K562 (cell line): ENCODE measurements at regions not wholly inside any gene's neighbourhood (a gene's known extent, or its start where the extent isn't known, plus 50 kb on each side); places are given as distances from the start of the nearest gene placed in this dataset.

Experiments used
- ATAC-seq: fragments of 200-7000 bp; cut with Tn5 transposase; 3 replicates; pipeline ENCODE4 v1.9.1; 2020; ENCODE audit warnings: moderate library complexity
- BruUV-seq: library from RNA; stranded (reverse); fragments of 400-500 nt; replicated peaks from 2 replicates; lab custom pipeline; 2021; lab: Mats Ljungman, UMichigan
- CTCF ChIA-PET: fragments of 300-600 bp; formaldehyde crosslinking; extraction: SDS; loops from one replicate; lab custom pipeline; 2021; ENCODE audit warnings: low intra/inter-chr PET ratio; lab: Yijun Ruan, JAX
- POLR2A ChIA-PET: fragments of 300-600, 350-650 bp; sonication (Branson Sonifier 250); formaldehyde crosslinking; extraction: SDS; loops from one replicate; lab custom pipeline; 2021; ENCODE audit warnings: antibody characterized with exemption, inconsistent platforms; lab: Yijun Ruan, JAX
- DNase-seq, 4 experiments: peaks; one replicate each; pipeline versions ENCODE4 v3.0.0 to v3.0.0-alpha.2; 2011 to 2018; ENCODE audit warnings: low spot score in 3 of 4, mixed read lengths in 3 of 4; ENCODE audit errors: extremely low read depth in 1 of 4
- FAIRE-seq: peaks from 2 replicates; lab custom pipeline; 2011; peaks lifted over from hg19 to GRCh38; lab: Jason Lieb, UNC
- H2AFZ ChIP-seq: 2 replicates; pipeline ENCODE4 v1.6.0; 2011; ENCODE audit warnings: low read depth, low read length, control low read depth, inconsistent platforms
- H3K27ac ChIP-seq: fragments of 200-600 bp; 3 replicates; pipeline ENCODE4 v1.8.0; 2011; ENCODE audit warnings: low read depth, mild to moderate bottlenecking, control low read depth, inconsistent platforms, low read length, moderate library complexity, mixed read lengths; ENCODE audit errors: extremely low read depth
- H3K27me3 ChIP-seq, 2 experiments: fragments of 300-600 bp in 1 of 2; 2 replicates in 1 of 2; 3 replicates in 1 of 2; pipeline versions ENCODE4 v1.6.0 to v1.8.0; 2011; ENCODE audit warnings: inconsistent platforms in 2 of 2, low read length in 2 of 2, mild to moderate bottlenecking in 1 of 2, mixed read lengths in 1 of 2, moderate library complexity in 1 of 2; ENCODE audit not compliant: control insufficient read depth in 2 of 2, insufficient read depth in 2 of 2
- H3K36me3 ChIP-seq: fragments of 300-600 bp; 3 replicates; pipeline ENCODE4 v1.8.0; 2011; ENCODE audit warnings: mild to moderate bottlenecking, low read length, inconsistent platforms; ENCODE audit not compliant: control insufficient read depth, insufficient read depth
- H3K4me1 ChIP-seq, 2 experiments: fragments of 200-600 bp in 1 of 2; replicated peaks in 1 of 2; 2 replicates in 1 of 2; 3 replicates in 1 of 2; pipeline versions ENCODE4 v1.5.1 to v1.8.0; 2011; ENCODE audit warnings: inconsistent platforms in 2 of 2, low read length in 2 of 2, mild to moderate bottlenecking in 1 of 2, mixed read lengths in 1 of 2, moderate library complexity in 1 of 2; ENCODE audit not compliant: control insufficient read depth in 2 of 2, insufficient read depth in 2 of 2
- H3K4me2 ChIP-seq: 2 replicates; pipeline ENCODE4 v1.6.1; 2011; ENCODE audit warnings: low read length, control low read depth, inconsistent platforms, mixed read lengths; ENCODE audit not compliant: insufficient read depth
- H3K4me3 ChIP-seq: fragments of 200-600 bp; sonication (generic), shearing (Covaris generic); 2 replicates; pipeline ENCODE4 v1.5.1; 2016; ENCODE audit warnings: control low read depth, inconsistent platforms
- H3K79me2 ChIP-seq: fragments of 200-600 bp; 3 replicates; pipeline ENCODE4 v1.8.0; 2011; ENCODE audit warnings: low read length, inconsistent platforms; ENCODE audit not compliant: control insufficient read depth, insufficient read depth
- H3K9ac ChIP-seq, 2 experiments: 2 replicates each; pipeline versions ENCODE4 v1.6.0 to v1.6.1; 2011; ENCODE audit warnings: low read depth in 2 of 2, low read length in 2 of 2, control low read depth in 1 of 2, inconsistent platforms in 1 of 2, mild to moderate bottlenecking in 1 of 2, mixed read lengths in 1 of 2; ENCODE audit not compliant: insufficient read depth in 1 of 2
- H3K9me1 ChIP-seq: one replicate; pipeline ENCODE4 v1.6.0; 2011; ENCODE audit warnings: inconsistent platforms, mild to moderate bottlenecking, low read length, moderate library complexity; ENCODE audit not compliant: control insufficient read depth, insufficient read depth
- H3K9me3 ChIP-seq: replicated peaks from 2 replicates; pipeline ENCODE4 v1.5.1; 2011; ENCODE audit warnings: low read depth, low read length, inconsistent platforms; ENCODE audit not compliant: control insufficient read depth, insufficient read depth
- H4K20me1 ChIP-seq: replicated peaks from 2 replicates; pipeline ENCODE4 v1.6.1; 2011; ENCODE audit warnings: low read length, inconsistent platforms, mixed read lengths; ENCODE audit not compliant: control insufficient read depth, insufficient read depth
- BRD9 ChIP-seq: fragments of 450-650 bp; IDR thresholded peaks from 2 replicates; pipeline ENCODE4 v1.6.1; 2018; ENCODE audit warnings: low read depth; ENCODE audit not compliant: partially characterized antibody
- CBFA2T2 ChIP-seq: fragments of 450-650 bp; conservative IDR thresholded peaks from 2 replicates; pipeline ENCODE4 v1.6.1; 2017; ENCODE audit warnings: mild to moderate bottlenecking
- POLR2G ChIP-seq: fragments of 200-400 bp; formaldehyde crosslinking; IDR thresholded peaks from 2 replicates; pipeline ENCODE4 v1.6.1; 2017; ENCODE audit warnings: low read depth, mild to moderate bottlenecking, antibody characterized with exemption, low read length, moderate library complexity
- RAD51 ChIP-seq: fragments of 450-650 bp; IDR thresholded peaks from 2 replicates; pipeline ENCODE4 v1.7.1; 2016; ENCODE audit warnings: low read depth, mild to moderate bottlenecking, borderline replicate concordance
- TEAD4 ChIP-seq, 2 experiments: sonication (generic) in 1 of 2; formaldehyde crosslinking in 1 of 2; IDR thresholded peaks; 2 replicates each; pipeline versions ENCODE4 v1.6.1 to v1.8.0; 2012 to 2022; ENCODE audit warnings: borderline replicate concordance in 1 of 2, inconsistent platforms in 1 of 2, low read length in 1 of 2, mild to moderate bottlenecking in 1 of 2, missing genetic modification reagents in 1 of 2
- THRAP3 ChIP-seq: fragments of 450-650 bp; IDR thresholded peaks from 2 replicates; pipeline ENCODE4 v1.6.1; 2016; ENCODE audit warnings: mild to moderate bottlenecking, inconsistent platforms, borderline replicate concordance
- ZBED1 ChIP-seq: IDR thresholded peaks from 2 replicates; pipeline ENCODE4 v1.6.1; 2014
- ZNF445 ChIP-seq: fragments of 250-450 bp; sonication (Bioruptor Pico); IDR thresholded peaks from 2 replicates; pipeline ENCODE4 v1.4.0; 2020; ENCODE audit warnings: low read depth, mild to moderate bottlenecking, moderate library complexity
- WGBS: fragments of 100-300 bp; shearing (Covaris generic); methylation state at CpG from one replicate; pipeline ENCODE4 v1.1.6; 2016; ENCODE audit warnings: low coverage, mixed read lengths; ENCODE audit not compliant: insufficient coverage; ENCODE audit errors: missing lambda C conversion rate; 5-methylcytosine and 5-hydroxymethylcytosine counted together
- in situ Hi-C: fragments of 300-500 bp; cut with MboI; formaldehyde crosslinking; loops from 4 replicates; pipeline ENCODE4 v1.15.0; 2018; ENCODE audit warnings: inconsistent platforms, mixed read lengths
- intact Hi-C: fragments of 100-400 bp; cut with micrococcal nuclease; formaldehyde crosslinking; loops from 2 replicates; pipeline ENCODE4 v1.14.2; 2022
- TF ChIP-seq, protein P1 (sequence below): fragments of 450-650 bp; conservative IDR thresholded peaks from 2 replicates; pipeline ENCODE4 v1.6.1; 2016; ENCODE audit warnings: missing genetic modification characterization, low read depth, mild to moderate bottlenecking, missing compliant biosample characterization, moderate library complexity
- TF ChIP-seq, protein P2 (sequence below), 2 experiments: fragments of 150-350 bp in 1 of 2; IDR thresholded peaks; 2 replicates each; pipeline ENCODE4 v1.6.1; 2012 to 2016; ENCODE audit warnings: low read depth in 2 of 2, low read length in 2 of 2, mild to moderate bottlenecking in 1 of 2, moderate library complexity in 1 of 2
- TF ChIP-seq, protein P3 (sequence below): fragments of 250-450 bp; sonication (Bioruptor Pico); IDR thresholded peaks from 2 replicates; pipeline ENCODE4 v1.9.0; 2021; ENCODE audit warnings: mild to moderate bottlenecking, inconsistent platforms
- TF ChIP-seq, protein P4 (sequence below): fragments of 450-650 bp; formaldehyde crosslinking; IDR thresholded peaks from 2 replicates; pipeline ENCODE4 v1.4.0; 2020; ENCODE audit warnings: mild to moderate bottlenecking, mixed read lengths

DNA sequence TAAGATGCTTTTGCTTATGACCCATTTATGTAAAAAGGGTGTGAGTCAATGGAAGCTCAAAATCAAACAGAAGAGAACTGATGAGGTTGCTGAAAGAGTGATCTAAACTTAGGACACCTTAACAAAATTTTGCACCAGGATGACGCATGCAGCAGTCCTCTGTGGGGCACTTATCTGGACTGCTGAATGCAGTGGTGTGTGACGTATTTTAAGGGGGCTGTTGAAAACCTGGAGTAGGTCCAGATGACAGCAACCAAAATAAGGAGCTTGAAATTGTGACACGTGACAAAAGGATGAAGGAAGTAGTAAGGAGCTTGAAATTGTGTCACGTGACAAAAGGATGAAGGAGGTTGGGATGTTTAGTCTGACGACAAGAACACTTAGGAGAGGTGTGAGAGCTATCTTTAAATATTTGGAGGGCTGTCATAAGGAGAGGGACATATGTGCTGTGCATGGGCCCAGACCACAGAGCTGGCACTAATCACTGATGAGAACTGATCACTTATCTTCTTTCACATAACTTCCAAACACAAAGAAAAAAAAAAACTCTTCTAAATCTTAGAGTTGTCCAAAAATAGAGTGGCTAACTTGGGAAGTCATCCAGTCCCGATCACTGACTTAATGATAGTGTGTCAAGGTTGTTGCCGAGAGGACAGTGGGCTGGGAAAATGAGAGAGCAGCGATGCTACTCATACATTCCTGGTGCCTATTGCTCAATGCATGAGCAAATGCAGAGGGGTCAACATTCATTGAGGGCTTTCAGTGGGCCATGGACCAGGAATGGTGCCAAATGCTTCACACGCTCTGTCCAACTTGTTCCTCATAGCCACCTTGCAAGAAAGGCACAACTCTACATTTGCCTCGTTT, 264.2 kb upstream of the ZFHX3 start:
- H3K4me3 ChIP-seq, result no peak overlapping the region
- FAIRE-seq (no peak), ATAC-seq (no peak), DNase-seq (no peak)
- ChIA-PET POLR2A (interaction anchor here (0.7 kb wide), 1 partner anchor 525 kb away, joined by 3 read pairs; no protein-coding TSS in a partner anchor), CTCF (no interaction called here)
- no peak overlapping the region for H3K27ac ChIP-seq
- no peak overlapping the region for H2AFZ ChIP-seq
- WGBS, result under 1% methylated on average over 10 of the region's 10 CpGs
- intact Hi-C loops, result no loop called here
- no TSS peak for BruUV-seq
- H3K9ac ChIP-seq, result no peak overlapping the region
- no peaks in the 10 kb centered on the region for H3K79me2 ChIP-seq
- no peaks in the 10 kb centered on the region for H4K20me1 ChIP-seq
- in situ Hi-C loops, result no loop called here
- no peaks in the 10 kb centered on the region for H3K36me3 ChIP-seq
- no peaks in the 10 kb centered on the region for H3K9me3 ChIP-seq
- no peaks in the 10 kb centered on the region for H3K9me1 ChIP-seq
- H3K27me3 ChIP-seq, result no peaks in the 10 kb centered on the region
- H3K4me2 ChIP-seq, result no peak overlapping the region
- H3K4me1 ChIP-seq, result no peaks in the 10 kb centered on the region
- TF ChIP-seq, protein P1, sequence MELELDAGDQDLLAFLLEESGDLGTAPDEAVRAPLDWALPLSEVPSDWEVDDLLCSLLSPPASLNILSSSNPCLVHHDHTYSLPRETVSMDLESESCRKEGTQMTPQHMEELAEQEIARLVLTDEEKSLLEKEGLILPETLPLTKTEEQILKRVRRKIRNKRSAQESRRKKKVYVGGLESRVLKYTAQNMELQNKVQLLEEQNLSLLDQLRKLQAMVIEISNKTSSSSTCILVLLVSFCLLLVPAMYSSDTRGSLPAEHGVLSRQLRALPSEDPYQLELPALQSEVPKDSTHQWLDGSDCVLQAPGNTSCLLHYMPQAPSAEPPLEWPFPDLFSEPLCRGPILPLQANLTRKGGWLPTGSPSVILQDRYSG (tag), result no peak
- TF ChIP-seq ZBED1, result no peak
- TF ChIP-seq RAD51, result peak; percentile 57; the same call in 1 of the 2 replicates
- TF ChIP-seq CBFA2T2, result peak; percentile 27; the same call in 1 of the 2 replicates
- TF ChIP-seq ZNF445 (CRISPR knock-in tag), result no peak
- TF ChIP-seq, protein P2, sequence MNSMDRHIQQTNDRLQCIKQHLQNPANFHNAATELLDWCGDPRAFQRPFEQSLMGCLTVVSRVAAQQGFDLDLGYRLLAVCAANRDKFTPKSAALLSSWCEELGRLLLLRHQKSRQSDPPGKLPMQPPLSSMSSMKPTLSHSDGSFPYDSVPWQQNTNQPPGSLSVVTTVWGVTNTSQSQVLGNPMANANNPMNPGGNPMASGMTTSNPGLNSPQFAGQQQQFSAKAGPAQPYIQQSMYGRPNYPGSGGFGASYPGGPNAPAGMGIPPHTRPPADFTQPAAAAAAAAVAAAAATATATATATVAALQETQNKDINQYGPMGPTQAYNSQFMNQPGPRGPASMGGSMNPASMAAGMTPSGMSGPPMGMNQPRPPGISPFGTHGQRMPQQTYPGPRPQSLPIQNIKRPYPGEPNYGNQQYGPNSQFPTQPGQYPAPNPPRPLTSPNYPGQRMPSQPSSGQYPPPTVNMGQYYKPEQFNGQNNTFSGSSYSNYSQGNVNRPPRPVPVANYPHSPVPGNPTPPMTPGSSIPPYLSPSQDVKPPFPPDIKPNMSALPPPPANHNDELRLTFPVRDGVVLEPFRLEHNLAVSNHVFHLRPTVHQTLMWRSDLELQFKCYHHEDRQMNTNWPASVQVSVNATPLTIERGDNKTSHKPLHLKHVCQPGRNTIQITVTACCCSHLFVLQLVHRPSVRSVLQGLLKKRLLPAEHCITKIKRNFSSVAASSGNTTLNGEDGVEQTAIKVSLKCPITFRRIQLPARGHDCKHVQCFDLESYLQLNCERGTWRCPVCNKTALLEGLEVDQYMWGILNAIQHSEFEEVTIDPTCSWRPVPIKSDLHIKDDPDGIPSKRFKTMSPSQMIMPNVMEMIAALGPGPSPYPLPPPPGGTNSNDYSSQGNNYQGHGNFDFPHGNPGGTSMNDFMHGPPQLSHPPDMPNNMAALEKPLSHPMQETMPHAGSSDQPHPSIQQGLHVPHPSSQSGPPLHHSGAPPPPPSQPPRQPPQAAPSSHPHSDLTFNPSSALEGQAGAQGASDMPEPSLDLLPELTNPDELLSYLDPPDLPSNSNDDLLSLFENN (IDR thresholded peaks at IDR 0.05; ENCODE audit: low read depth in 2 of 2, low read length in 2 of 2), result no peak
- TF ChIP-seq, protein P3, sequence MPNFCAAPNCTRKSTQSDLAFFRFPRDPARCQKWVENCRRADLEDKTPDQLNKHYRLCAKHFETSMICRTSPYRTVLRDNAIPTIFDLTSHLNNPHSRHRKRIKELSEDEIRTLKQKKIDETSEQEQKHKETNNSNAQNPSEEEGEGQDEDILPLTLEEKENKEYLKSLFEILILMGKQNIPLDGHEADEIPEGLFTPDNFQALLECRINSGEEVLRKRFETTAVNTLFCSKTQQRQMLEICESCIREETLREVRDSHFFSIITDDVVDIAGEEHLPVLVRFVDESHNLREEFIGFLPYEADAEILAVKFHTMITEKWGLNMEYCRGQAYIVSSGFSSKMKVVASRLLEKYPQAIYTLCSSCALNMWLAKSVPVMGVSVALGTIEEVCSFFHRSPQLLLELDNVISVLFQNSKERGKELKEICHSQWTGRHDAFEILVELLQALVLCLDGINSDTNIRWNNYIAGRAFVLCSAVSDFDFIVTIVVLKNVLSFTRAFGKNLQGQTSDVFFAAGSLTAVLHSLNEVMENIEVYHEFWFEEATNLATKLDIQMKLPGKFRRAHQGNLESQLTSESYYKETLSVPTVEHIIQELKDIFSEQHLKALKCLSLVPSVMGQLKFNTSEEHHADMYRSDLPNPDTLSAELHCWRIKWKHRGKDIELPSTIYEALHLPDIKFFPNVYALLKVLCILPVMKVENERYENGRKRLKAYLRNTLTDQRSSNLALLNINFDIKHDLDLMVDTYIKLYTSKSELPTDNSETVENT (CRISPR knock-in tag), result no peak
- no peak for TF ChIP-seq BRD9
- TF ChIP-seq, protein P4, sequence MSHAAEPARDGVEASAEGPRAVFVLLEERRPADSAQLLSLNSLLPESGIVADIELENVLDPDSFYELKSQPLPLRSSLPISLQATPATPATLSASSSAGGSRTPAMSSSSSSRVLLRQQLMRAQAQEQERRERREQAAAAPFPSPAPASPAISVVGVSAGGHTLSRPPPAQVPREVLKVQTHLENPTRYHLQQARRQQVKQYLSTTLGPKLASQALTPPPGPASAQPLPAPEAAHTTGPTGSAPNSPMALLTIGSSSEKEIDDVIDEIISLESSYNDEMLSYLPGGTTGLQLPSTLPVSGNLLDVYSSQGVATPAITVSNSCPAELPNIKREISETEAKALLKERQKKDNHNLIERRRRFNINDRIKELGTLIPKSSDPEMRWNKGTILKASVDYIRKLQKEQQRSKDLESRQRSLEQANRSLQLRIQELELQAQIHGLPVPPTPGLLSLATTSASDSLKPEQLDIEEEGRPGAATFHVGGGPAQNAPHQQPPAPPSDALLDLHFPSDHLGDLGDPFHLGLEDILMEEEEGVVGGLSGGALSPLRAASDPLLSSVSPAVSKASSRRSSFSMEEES (CRISPR knock-in tag), result peak; percentile 92
- TF ChIP-seq POLR2G, result no peak
- no peak for TF ChIP-seq TEAD4 (IDR thresholded peaks at IDR 0.05; ENCODE audit: low read length)
- TF ChIP-seq TEAD4 (CRISPR knock-in tag; IDR thresholded peaks at IDR 0.05; ENCODE audit: borderline replicate concordance), result no peak
- TF ChIP-seq THRAP3, result no peak
